HFFc6 (cell line): ENCODE measurements at regions not wholly inside any gene's neighbourhood (a gene's known extent, or its start where the extent isn't known, plus 50 kb on each side); places are given as distances from the start of the nearest gene placed in this dataset.

Experiments
- DNase-seq: peaks from one replicate; pipeline ENCODE4 v3.0.0-alpha.2; 2018
- H3K27ac Mint-ChIP-seq: 2 replicates; pipeline ENCODE4 v1.8.0; 2020; ENCODE audit warnings: mild to moderate bottlenecking, mixed read lengths
- H3K27me3 Mint-ChIP-seq: 2 replicates; pipeline ENCODE4 v1.8.0; 2021; ENCODE audit warnings: mild to moderate bottlenecking, moderate library complexity, mixed read lengths; ENCODE audit not compliant: insufficient read depth
- H3K36me3 Mint-ChIP-seq: 2 replicates; pipeline ENCODE4 v1.8.0; 2021; ENCODE audit warnings: low read depth, mixed read lengths
- H3K4me1 Mint-ChIP-seq: 2 replicates; pipeline ENCODE4 v1.8.0; 2020; ENCODE audit warnings: low read depth, mixed read lengths
- H3K4me3 Mint-ChIP-seq: 2 replicates; pipeline ENCODE4 v1.8.0; 2020; ENCODE audit warnings: mild to moderate bottlenecking, moderate library complexity, mixed read lengths
- H3K9me3 Mint-ChIP-seq: 2 replicates; pipeline ENCODE4 v1.8.0; 2020; ENCODE audit warnings: mild to moderate bottlenecking, mixed read lengths
- TF ChIP-seq, protein P1 (sequence below): fragments of 200-600 bp; sonication (generic); IDR thresholded peaks from 2 replicates; pipeline ENCODE4 v1.5.0; 2021; ENCODE audit warnings: antibody characterized with exemption, mild to moderate bottlenecking

DNA sequence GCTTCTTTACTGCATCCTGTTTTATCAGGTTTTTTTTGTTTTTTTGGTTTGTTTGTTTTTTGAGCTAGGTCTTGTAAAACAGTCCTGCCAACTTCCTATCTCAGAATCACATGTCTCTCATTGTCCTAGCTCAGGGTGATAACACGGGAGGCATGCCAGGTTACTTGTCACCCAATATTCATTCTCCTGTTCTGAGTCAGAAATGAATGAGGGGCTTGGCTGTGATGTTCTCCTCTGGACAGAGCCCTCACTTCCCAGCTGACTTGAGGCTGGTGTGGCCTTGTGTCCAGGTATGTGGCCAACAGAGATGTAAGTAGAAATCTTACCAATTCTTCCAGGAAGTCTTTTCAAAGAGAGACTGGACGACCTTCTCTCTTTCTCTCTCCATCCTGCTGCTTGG lies 317.0 kb downstream of the GABRB3 start:
- Mint-ChIP-seq H3K9me3 (peaks cover 74% of the 10 kb centered on the region), H3K27me3 (peaks cover 1% of the 10 kb centered on the region; the same call in 1 of the 2 replicates), H3K27ac (no peak overlapping the region), H3K36me3 (no peaks in the 10 kb centered on the region), H3K4me3 (no peak overlapping the region), H3K4me1 (no peaks in the 10 kb centered on the region)
- no peak for DNase-seq
- TF ChIP-seq, protein P1, sequence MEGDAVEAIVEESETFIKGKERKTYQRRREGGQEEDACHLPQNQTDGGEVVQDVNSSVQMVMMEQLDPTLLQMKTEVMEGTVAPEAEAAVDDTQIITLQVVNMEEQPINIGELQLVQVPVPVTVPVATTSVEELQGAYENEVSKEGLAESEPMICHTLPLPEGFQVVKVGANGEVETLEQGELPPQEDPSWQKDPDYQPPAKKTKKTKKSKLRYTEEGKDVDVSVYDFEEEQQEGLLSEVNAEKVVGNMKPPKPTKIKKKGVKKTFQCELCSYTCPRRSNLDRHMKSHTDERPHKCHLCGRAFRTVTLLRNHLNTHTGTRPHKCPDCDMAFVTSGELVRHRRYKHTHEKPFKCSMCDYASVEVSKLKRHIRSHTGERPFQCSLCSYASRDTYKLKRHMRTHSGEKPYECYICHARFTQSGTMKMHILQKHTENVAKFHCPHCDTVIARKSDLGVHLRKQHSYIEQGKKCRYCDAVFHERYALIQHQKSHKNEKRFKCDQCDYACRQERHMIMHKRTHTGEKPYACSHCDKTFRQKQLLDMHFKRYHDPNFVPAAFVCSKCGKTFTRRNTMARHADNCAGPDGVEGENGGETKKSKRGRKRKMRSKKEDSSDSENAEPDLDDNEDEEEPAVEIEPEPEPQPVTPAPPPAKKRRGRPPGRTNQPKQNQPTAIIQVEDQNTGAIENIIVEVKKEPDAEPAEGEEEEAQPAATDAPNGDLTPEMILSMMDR = no peak

DNA sequence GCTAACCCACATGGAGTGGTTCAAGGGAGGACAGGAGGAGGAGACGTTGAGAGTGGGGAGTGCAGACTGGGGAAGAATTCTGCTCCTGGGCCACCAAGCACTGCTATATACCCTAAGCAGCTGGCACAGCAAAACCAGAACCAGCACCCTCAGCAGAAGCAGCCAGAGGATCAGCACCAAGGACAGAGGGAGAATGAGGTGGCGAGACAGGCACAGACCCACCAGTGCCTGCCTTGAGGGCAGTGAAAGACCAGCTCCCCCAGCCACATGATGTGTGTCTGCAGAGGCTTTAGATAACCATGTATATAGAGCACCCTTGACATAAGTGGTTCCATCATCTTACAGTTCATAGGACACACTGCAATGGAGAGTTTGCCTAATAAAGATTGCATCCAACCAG lies 319.0 kb downstream of the GABRB3 start:
- H3K27ac Mint-ChIP-seq = no peak overlapping the region
- peaks cover 72% of the 10 kb centered on the region for H3K9me3 Mint-ChIP-seq

DNA sequence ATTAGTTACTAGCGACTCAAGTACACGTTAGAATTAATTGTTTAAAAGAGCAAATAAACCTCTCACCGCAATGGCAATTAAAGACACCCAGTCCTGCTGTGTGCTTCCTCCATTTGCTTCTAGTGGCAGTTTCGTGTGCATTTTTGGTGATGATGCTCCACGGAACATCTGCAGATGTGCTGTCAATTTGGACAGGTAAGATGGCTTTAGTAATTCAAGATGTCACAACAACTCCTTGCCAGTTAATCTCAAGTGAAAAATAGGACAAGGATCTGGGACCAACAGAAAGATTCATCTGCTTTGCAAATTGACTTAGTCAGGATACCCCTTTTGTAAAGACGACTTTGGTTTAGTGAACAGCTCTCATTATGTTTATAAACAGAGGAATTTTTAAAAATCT lies 320.9 kb downstream of the GABRB3 start:
- no peak overlapping the region for H3K27ac Mint-ChIP-seq
- H3K27me3 Mint-ChIP-seq = peaks cover 1% of the 10 kb centered on the region; the same call in 1 of the 2 replicates
- no peak overlapping the region for H3K4me3 Mint-ChIP-seq
- H3K36me3 Mint-ChIP-seq = no peaks in the 10 kb centered on the region
- H3K9me3 Mint-ChIP-seq = peaks cover 60% of the 10 kb centered on the region
- H3K4me1 Mint-ChIP-seq = no peaks in the 10 kb centered on the region
- TF ChIP-seq, protein P1 = no peak
- no peak for DNase-seq

More for the DNA sequence above, 319.0 kb downstream of the GABRB3 start:
- H3K36me3 Mint-ChIP-seq = no peaks in the 10 kb centered on the region
- no peak for DNase-seq
- H3K4me1 Mint-ChIP-seq = no peaks in the 10 kb centered on the region
- peaks cover 1% of the 10 kb centered on the region; the same call in 1 of the 2 replicates for H3K27me3 Mint-ChIP-seq
- no peak overlapping the region for H3K4me3 Mint-ChIP-seq
- TF ChIP-seq, protein P1 = no peak

DNA sequence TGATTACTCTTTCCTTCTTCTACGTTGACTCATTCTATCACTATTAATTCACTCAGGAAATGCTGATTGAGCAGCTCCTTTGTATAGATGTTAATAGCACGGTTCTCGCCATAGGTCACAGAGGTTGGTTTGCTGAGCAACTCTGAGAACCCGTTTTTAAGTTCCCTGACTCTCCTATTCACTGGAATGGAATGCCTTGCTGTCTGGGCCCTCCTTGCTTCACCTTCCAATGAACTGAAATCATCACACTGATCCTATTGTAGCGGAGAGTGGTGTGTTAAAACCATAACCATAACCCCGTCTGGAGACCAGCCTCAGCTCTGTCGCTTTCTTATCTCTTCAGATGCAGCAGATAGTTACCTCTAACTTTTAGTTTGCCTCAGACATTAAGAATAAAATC lies 323.6 kb downstream of the GABRB3 start:
- Mint-ChIP-seq H3K27me3 (peaks cover 1% of the 10 kb centered on the region; the same call in 1 of the 2 replicates), H3K4me3 (no peak overlapping the region), H3K27ac (no peak overlapping the region), H3K36me3 (no peaks in the 10 kb centered on the region), H3K4me1 (no peaks in the 10 kb centered on the region), H3K9me3 (peaks cover 48% of the 10 kb centered on the region)
- DNase-seq = peak; percentile 19
- TF ChIP-seq, protein P1 = no peak

DNA sequence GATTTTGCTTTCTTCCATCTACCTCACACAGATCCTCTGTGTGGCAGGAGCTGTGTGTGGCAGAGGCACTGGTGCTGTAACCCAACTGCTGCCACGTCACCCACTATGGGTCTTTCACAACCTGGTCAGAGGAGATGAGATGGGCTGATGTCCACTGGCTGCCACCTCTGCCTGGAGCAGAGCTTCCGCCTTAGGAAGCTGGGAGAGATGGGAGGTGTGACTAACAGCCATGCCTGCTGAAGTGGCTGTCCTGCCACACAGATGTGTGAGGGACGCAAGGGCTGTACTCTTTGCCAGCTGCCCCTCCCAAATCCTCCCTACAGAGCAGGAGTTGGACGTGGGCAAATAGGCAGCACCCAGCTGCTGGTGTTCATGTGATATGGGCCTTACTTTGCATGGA lies 329.5 kb downstream of the GABRB3 start:
- no peak for DNase-seq
- Mint-ChIP-seq H3K4me3 (no peak overlapping the region), H3K27me3 (no peaks in the 10 kb centered on the region; the same call in none of the 2 replicates), H3K4me1 (no peaks in the 10 kb centered on the region), H3K36me3 (no peaks in the 10 kb centered on the region), H3K9me3 (peaks cover 42% of the 10 kb centered on the region), H3K27ac (no peak overlapping the region)
- TF ChIP-seq, protein P1 = no peak

DNA sequence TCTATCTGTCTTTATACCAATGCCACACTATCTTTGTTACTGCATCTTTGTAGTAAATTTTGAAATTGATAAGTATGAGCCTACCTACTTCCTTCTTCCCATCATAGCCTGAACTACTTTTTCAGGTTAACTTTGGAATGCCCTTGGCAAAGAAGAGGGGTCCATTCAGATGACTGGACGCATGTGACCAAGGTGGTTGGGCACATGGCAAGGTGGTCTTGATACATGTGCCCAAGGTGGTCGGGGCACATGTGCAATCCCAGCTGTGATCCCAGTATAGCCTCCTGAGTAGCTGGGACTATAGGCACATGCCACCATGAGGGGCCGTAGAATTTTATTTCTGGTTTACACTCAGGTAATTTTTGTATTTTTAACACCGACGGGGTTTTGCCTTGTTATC lies 330.2 kb downstream of the GABRB3 start:
- TF ChIP-seq, protein P1 = no peak
- Mint-ChIP-seq H3K36me3 (no peaks in the 10 kb centered on the region), H3K27me3 (no peaks in the 10 kb centered on the region; the same call in none of the 2 replicates), H3K4me3 (no peak overlapping the region), H3K4me1 (no peaks in the 10 kb centered on the region), H3K9me3 (peaks cover 47% of the 10 kb centered on the region), H3K27ac (no peak overlapping the region)
- no peak for DNase-seq
